ENCODE measurements at regions not wholly inside any gene's neighbourhood (a gene's known extent, or its start where the extent isn't known, plus 50 kb on each side); places are given as distances from the start of the nearest gene placed in this dataset.

DNA sequence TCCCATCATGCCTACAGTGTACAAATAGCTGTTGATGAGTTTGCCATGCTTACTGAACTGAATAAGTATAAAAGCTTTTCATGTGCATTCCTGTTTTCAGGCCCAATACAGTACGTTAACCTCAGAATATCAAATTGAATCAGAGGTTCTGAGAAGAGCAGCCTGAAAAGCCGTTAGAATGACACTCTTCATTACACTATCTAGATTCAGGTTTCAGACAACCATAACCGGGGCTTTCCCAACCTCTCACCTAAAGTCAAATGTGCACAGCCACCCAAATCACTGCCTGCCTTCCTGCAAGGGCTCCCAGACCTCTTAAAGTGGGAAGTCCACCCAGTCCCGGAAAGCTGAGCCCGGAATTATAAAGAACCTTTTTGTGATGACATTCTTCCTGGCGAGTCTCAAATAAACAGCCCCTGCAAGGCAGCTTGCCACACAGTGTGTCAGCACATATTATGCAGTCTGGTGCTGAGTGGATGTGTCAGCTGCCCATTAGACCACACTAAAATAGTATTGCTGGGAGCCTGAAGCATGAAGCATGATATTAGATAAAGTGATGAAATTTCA is 245.8 kb downstream of the TLE4 start:
- TF ChIP-seq, protein P1, sequence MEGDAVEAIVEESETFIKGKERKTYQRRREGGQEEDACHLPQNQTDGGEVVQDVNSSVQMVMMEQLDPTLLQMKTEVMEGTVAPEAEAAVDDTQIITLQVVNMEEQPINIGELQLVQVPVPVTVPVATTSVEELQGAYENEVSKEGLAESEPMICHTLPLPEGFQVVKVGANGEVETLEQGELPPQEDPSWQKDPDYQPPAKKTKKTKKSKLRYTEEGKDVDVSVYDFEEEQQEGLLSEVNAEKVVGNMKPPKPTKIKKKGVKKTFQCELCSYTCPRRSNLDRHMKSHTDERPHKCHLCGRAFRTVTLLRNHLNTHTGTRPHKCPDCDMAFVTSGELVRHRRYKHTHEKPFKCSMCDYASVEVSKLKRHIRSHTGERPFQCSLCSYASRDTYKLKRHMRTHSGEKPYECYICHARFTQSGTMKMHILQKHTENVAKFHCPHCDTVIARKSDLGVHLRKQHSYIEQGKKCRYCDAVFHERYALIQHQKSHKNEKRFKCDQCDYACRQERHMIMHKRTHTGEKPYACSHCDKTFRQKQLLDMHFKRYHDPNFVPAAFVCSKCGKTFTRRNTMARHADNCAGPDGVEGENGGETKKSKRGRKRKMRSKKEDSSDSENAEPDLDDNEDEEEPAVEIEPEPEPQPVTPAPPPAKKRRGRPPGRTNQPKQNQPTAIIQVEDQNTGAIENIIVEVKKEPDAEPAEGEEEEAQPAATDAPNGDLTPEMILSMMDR (IDR thresholded peaks at IDR 0.05), result no peak
- TF ChIP-seq POLR2A (IDR thresholded peaks at IDR 0.05), result no peak
- TF ChIP-seq POLR2AphosphoS5 (IDR thresholded peaks at IDR 0.05; ENCODE audit: insufficient read depth in 1 of 2, low read depth in 1 of 2), result no peak

All from vagina (tissue), 2 donors.